SK-N-SH (cell line): ENCODE measurements at regions not wholly inside any gene's neighbourhood (a gene's known extent, or its start where the extent isn't known, plus 50 kb on each side); places are given as distances from the start of the nearest gene placed in this dataset.

Experiments
- CTCF ChIA-PET: fragments of 300-600, 350-600 bp; formaldehyde crosslinking; extraction: SDS; loops from one replicate; lab custom pipeline; 2021; lab: Yijun Ruan, JAX
- POLR2A ChIA-PET: fragments of 350-600 bp; sonication (Branson Sonifier 250); formaldehyde crosslinking; extraction: SDS; loops from one replicate; lab custom pipeline; 2020; ENCODE audit warnings: antibody characterized with exemption, inconsistent platforms; lab: Yijun Ruan, JAX
- DNase-seq: peaks from one replicate; pipeline ENCODE4 v3.0.0; 2012
- H2AFZ ChIP-seq: fragments of 200-600 bp; sonication (generic); 2 replicates; pipeline ENCODE4 v1.8.1; 2016; ENCODE audit warnings: antibody characterized with exemption, mild to moderate bottlenecking, low read depth
- H3F3A ChIP-seq: fragments of 200-600 bp; sonication (generic); replicated peaks from 2 replicates; pipeline ENCODE3; 2016; ENCODE audit warnings: antibody characterized with exemption, mild to moderate bottlenecking; ENCODE audit not compliant: insufficient read depth
- H3K27ac ChIP-seq, 2 experiments: fragments of 200-500 bp in 1 of 2; fragments of 200-600 bp in 1 of 2; sonication (Bioruptor generic) in 1 of 2; sonication (generic), shearing (Covaris generic) in 1 of 2; 2 replicates each; pipeline versions ENCODE4 v1.5.1 to v1.6.1; 2014 to 2016; ENCODE audit warnings: low read depth in 2 of 2, inconsistent platforms in 1 of 2, low read length in 1 of 2, mild to moderate bottlenecking in 1 of 2, mixed read lengths in 1 of 2
- H3K27me3 ChIP-seq: fragments of 200-600 bp; sonication (generic), shearing (Covaris generic); 2 replicates; pipeline ENCODE4 v1.6.1; 2016; ENCODE audit warnings: mixed run types; ENCODE audit not compliant: insufficient read depth
- H3K36me3 ChIP-seq, 2 experiments: fragments of 200-500 bp in 1 of 2; fragments of 200-600 bp in 1 of 2; sonication (Bioruptor generic) in 1 of 2; sonication (generic) in 1 of 2; replicated peaks in 1 of 2; 2 replicates each; pipeline versions ENCODE3 to v1.5.1; 2014 to 2016; ENCODE audit warnings: low read length in 1 of 2, mild to moderate bottlenecking in 1 of 2; ENCODE audit not compliant: insufficient read depth in 2 of 2, control insufficient read depth in 1 of 2
- H3K4me1 ChIP-seq, 2 experiments: fragments of 200-500 bp in 1 of 2; fragments of 200-600 bp in 1 of 2; sonication (Bioruptor generic) in 1 of 2; sonication (generic), shearing (Covaris generic) in 1 of 2; 2 replicates each; pipeline versions ENCODE4 v1.5.1 to v1.6.1; 2014 to 2016; ENCODE audit warnings: low read depth in 1 of 2, low read length in 1 of 2, mixed run types in 1 of 2; ENCODE audit not compliant: insufficient read depth in 2 of 2, control insufficient read depth in 1 of 2
- H3K4me2 ChIP-seq: fragments of 200-600 bp; sonication (generic), shearing (Covaris generic); 2 replicates; pipeline ENCODE4 v1.6.1; 2017; ENCODE audit warnings: mixed run types
- H3K4me3 ChIP-seq, 2 experiments: fragments of 200-500 bp in 1 of 2; fragments of 200-600 bp in 1 of 2; sonication (Bioruptor generic) in 1 of 2; sonication (generic), shearing (Covaris generic) in 1 of 2; 2 replicates each; pipeline versions ENCODE4 v1.5.1 to v1.8.1; 2014 to 2016; ENCODE audit warnings: low read depth in 2 of 2, inconsistent platforms in 1 of 2, low read length in 1 of 2, mild to moderate bottlenecking in 1 of 2, mixed read lengths in 1 of 2, moderate library complexity in 1 of 2
- H3K79me2 ChIP-seq: fragments of 200-600 bp; sonication (generic); 2 replicates; pipeline ENCODE4 v1.8.1; 2017; ENCODE audit warnings: mild to moderate bottlenecking; ENCODE audit not compliant: insufficient read depth
- H3K9ac ChIP-seq: fragments of 200-600 bp; sonication (generic); 2 replicates; pipeline ENCODE4 v1.6.1; 2017; ENCODE audit warnings: mixed run types
- H3K9me2 ChIP-seq: fragments of 200-600 bp; sonication (generic); 2 replicates; pipeline ENCODE4 v1.6.1; 2017; ENCODE audit warnings: mixed run types
- H3K9me3 ChIP-seq: fragments of 200-600 bp; sonication (generic); 2 replicates; pipeline ENCODE4 v1.6.1; 2017; ENCODE audit warnings: mixed run types, mild to moderate bottlenecking, moderate library complexity
- H4K20me1 ChIP-seq: fragments of 200-600 bp; sonication (generic); 2 replicates; pipeline ENCODE4 v1.6.1; 2017; ENCODE audit warnings: mild to moderate bottlenecking, mixed run types; ENCODE audit not compliant: insufficient read depth
- EP300 ChIP-seq, 2 experiments: IDR thresholded peaks; 2 replicates each; pipeline versions ENCODE4 v1.4.0 to v1.6.1; 2012; ENCODE audit warnings: borderline replicate concordance in 1 of 2, low read depth in 1 of 2, low read length in 1 of 2
- EZH2phosphoT487 ChIP-seq: fragments of 200-600 bp; sonication (generic); IDR thresholded peaks from 2 replicates; pipeline ENCODE4 v1.6.1; 2017; ENCODE audit warnings: low read depth, mixed run types, mild to moderate bottlenecking, antibody characterized with exemption, moderate library complexity, borderline replicate concordance
- FOSL2 ChIP-seq: IDR thresholded peaks from 2 replicates; pipeline ENCODE4 v1.4.0; 2012; ENCODE audit warnings: low read depth, mild to moderate bottlenecking, moderate library complexity, borderline replicate concordance
- GABPA ChIP-seq: IDR thresholded peaks from 2 replicates; pipeline ENCODE4 v1.4.0; 2012; ENCODE audit warnings: low read depth, mild to moderate bottlenecking
- GATA2 ChIP-seq: sonication (generic); formaldehyde crosslinking; IDR thresholded peaks from 2 replicates; pipeline ENCODE4 v1.5.0; 2020; ENCODE audit warnings: mild to moderate bottlenecking, missing genetic modification reagents
- IRF3 ChIP-seq: fragments of 150-350 bp; IDR thresholded peaks from 2 replicates; pipeline ENCODE4 v1.6.1; 2016; ENCODE audit warnings: mild to moderate bottlenecking, low read depth, low read length
- MXI1 ChIP-seq: IDR thresholded peaks from 2 replicates; pipeline ENCODE4 v1.6.1; 2012; ENCODE audit warnings: mild to moderate bottlenecking, low read depth, low read length, improper control_type of control experiment
- NRF1 ChIP-seq: IDR thresholded peaks from 2 replicates; pipeline ENCODE4 v1.6.1; 2012; ENCODE audit warnings: low read depth, mild to moderate bottlenecking, low read length
- REST ChIP-seq: IDR thresholded peaks from 2 replicates; pipeline ENCODE4 v1.6.1; 2012; ENCODE audit warnings: mild to moderate bottlenecking, low read depth, low read length, moderate library complexity
- RFX5 ChIP-seq: IDR thresholded peaks from 2 replicates; pipeline ENCODE4 v1.6.1; 2012; ENCODE audit warnings: mild to moderate bottlenecking, improper control_type of control experiment, low read length
- SIN3A ChIP-seq: IDR thresholded peaks from 2 replicates; pipeline ENCODE4 v1.6.1; 2012; ENCODE audit warnings: low read depth, mild to moderate bottlenecking, low read length, moderate library complexity, borderline replicate concordance
- TAF1 ChIP-seq: IDR thresholded peaks from 2 replicates; pipeline ENCODE4 v1.6.1; 2012; ENCODE audit warnings: low read depth, mild to moderate bottlenecking, low read length, moderate library complexity, borderline replicate concordance
- TCF12 ChIP-seq: IDR thresholded peaks from 2 replicates; pipeline ENCODE4 v1.4.0; 2012
- TEAD4 ChIP-seq: IDR thresholded peaks from 2 replicates; pipeline ENCODE4 v1.4.0; 2012; ENCODE audit warnings: mild to moderate bottlenecking, borderline replicate concordance; ENCODE audit not compliant: insufficient read depth
- ZBTB33 ChIP-seq: IDR thresholded peaks from 2 replicates; pipeline ENCODE4 v1.4.0; 2012; ENCODE audit warnings: low read depth, borderline replicate concordance
- TF ChIP-seq, protein P1 (sequence below): IDR thresholded peaks from 2 replicates; pipeline ENCODE4 v1.4.0; 2012; ENCODE audit warnings: low read depth
- TF ChIP-seq, protein P2 (sequence below): IDR thresholded peaks from 2 replicates; pipeline ENCODE4; 2012

GRCh38 chr2:200158647-200159356, 147.7 kb upstream of the SPATS2L start (continued):
- TF ChIP-seq TAF1, result no peak

DNA sequence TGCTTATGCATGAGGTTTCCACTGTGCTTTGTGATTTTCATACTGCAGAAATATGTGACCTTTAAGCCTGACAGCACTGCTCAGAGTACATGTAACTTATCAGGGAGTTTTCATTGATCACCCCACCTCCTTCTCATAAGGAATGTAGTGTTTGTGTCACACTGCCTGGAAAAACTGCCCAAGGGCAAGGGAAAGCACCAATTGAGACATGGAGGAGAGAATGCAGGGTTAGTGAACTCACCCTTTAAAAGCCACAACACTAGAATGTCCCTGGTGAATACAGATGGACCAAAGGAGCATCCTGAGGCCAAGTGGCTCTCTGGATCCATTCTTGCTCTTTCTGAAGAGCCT, 147.2 kb upstream of the SPATS2L start:
- no peaks in the 10 kb centered on the region for H3K9me2 ChIP-seq
- ChIA-PET CTCF (interaction anchor here (1.1 to 1.3 kb wide), 2 partner anchors 11 to 338 kb away, joined by 3 to 6 read pairs; no protein-coding TSS in a partner anchor), POLR2A (no interaction called here)
- no peak overlapping the region for H3K4me2 ChIP-seq
- H3K27ac ChIP-seq, result no peak overlapping the region
- H3F3A ChIP-seq, result no peaks in the 10 kb centered on the region
- no peaks in the 10 kb centered on the region for H3K79me2 ChIP-seq
- no peak overlapping the region for H3K9ac ChIP-seq
- no peaks in the 10 kb centered on the region for H3K27me3 ChIP-seq
- no peaks in the 10 kb centered on the region for H3K9me3 ChIP-seq
- H2AFZ ChIP-seq, result no peak overlapping the region
- H3K4me3 ChIP-seq, result no peak overlapping the region
- H3K36me3 ChIP-seq, result no peaks in the 10 kb centered on the region
- peaks cover 7 to 24% of the 10 kb centered on the region in 2 experiments; a peak in 2 of 4 replicates for H3K4me1 ChIP-seq
- TF ChIP-seq FOSL2 (no peak), GATA2 (CRISPR knock-in tag) (no peak), EP300 (IDR thresholded peaks at IDR 0.05; ENCODE audit: borderline replicate concordance in 1 of 2, low read depth in 1 of 2, low read length in 1 of 2) (no peak), SIN3A (no peak), IRF3 (no peak), MXI1 (no peak), GABPA (no peak), EZH2phosphoT487 (no peak), REST (no peak), NRF1 (no peak), ZBTB33 (no peak), TCF12 (no peak), RFX5 (no peak), TEAD4 (no peak)
- TF ChIP-seq, protein P1, sequence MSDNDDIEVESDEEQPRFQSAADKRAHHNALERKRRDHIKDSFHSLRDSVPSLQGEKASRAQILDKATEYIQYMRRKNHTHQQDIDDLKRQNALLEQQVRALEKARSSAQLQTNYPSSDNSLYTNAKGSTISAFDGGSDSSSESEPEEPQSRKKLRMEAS, result no peak
- TF ChIP-seq, protein P2, sequence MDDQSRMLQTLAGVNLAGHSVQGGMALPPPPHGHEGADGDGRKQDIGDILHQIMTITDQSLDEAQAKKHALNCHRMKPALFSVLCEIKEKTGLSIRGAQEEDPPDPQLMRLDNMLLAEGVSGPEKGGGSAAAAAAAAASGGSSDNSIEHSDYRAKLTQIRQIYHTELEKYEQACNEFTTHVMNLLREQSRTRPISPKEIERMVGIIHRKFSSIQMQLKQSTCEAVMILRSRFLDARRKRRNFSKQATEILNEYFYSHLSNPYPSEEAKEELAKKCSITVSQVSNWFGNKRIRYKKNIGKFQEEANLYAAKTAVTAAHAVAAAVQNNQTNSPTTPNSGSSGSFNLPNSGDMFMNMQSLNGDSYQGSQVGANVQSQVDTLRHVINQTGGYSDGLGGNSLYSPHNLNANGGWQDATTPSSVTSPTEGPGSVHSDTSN, result no peak
- TF ChIP-seq, all 33 proteins: peak for 0
- H4K20me1 ChIP-seq, result no peaks in the 10 kb centered on the region
- DNase-seq, result no peak
